Mesendoderm (in vitro differentiated cells): ENCODE measurements at regions not wholly inside any gene's neighbourhood (a gene's known extent, or its start where the extent isn't known, plus 50 kb on each side); places are given as distances from the start of the nearest gene placed in this dataset.

Experiments used
- DNase-seq: peaks from one replicate; pipeline ENCODE4 v3.0.0; 2013
- H2AK5ac ChIP-seq: 2 replicates; pipeline ENCODE4 v1.6.1; 2013; ENCODE audit warnings: low read length, inconsistent platforms
- H2BK120ac ChIP-seq: 2 replicates; pipeline ENCODE4 v1.6.1; 2013; ENCODE audit warnings: low read depth, mild to moderate bottlenecking, low read length, moderate library complexity, mixed read lengths
- H2BK15ac ChIP-seq: replicated peaks from 2 replicates; pipeline ENCODE4 v1.6.1; 2013; ENCODE audit warnings: low read depth, mild to moderate bottlenecking, moderate library complexity
- H2BK5ac ChIP-seq: 2 replicates; pipeline ENCODE4 v1.6.1; 2013; ENCODE audit warnings: low read length, inconsistent platforms
- H3K18ac ChIP-seq: 2 replicates; pipeline ENCODE4 v1.6.1; 2013; ENCODE audit warnings: mild to moderate bottlenecking, low read length, mixed read lengths
- H3K23ac ChIP-seq: one replicate; pipeline ENCODE4 v1.6.1; 2013; ENCODE audit warnings: low read length
- H3K27ac ChIP-seq: 2 replicates; pipeline ENCODE4 v1.5.1; 2013; ENCODE audit warnings: low read depth, mild to moderate bottlenecking, inconsistent platforms, low read length, moderate library complexity
- H3K27me3 ChIP-seq: 2 replicates; pipeline ENCODE4 v1.6.1; 2013; ENCODE audit warnings: low read length, control low read depth, mild to moderate bottlenecking, inconsistent platforms; ENCODE audit not compliant: insufficient read depth, poor library complexity
- H3K36me3 ChIP-seq: 2 replicates; pipeline ENCODE4 v1.6.1; 2013; ENCODE audit warnings: low read length, inconsistent platforms; ENCODE audit not compliant: control insufficient read depth, insufficient read depth
- H3K4ac ChIP-seq: one replicate; pipeline ENCODE4 v1.6.1; 2013; ENCODE audit warnings: low read depth, mild to moderate bottlenecking, low read length, moderate library complexity
- H3K4me1 ChIP-seq: 2 replicates; pipeline ENCODE4 v1.6.1; 2013; ENCODE audit warnings: low read depth, low read length, inconsistent platforms; ENCODE audit not compliant: control insufficient read depth
- H3K4me2 ChIP-seq: 2 replicates; pipeline ENCODE4 v1.6.1; 2013; ENCODE audit warnings: low read length
- H3K4me3 ChIP-seq: 2 replicates; pipeline ENCODE4 v1.5.1; 2013; ENCODE audit warnings: mild to moderate bottlenecking, low read length
- H3K56ac ChIP-seq: one replicate; pipeline ENCODE4 v1.6.1; 2013; ENCODE audit warnings: low read length
- H3K79me1 ChIP-seq: 2 replicates; pipeline ENCODE4 v1.6.1; 2013; ENCODE audit warnings: low read length, inconsistent platforms
- H3K79me2 ChIP-seq: 2 replicates; pipeline ENCODE4 v1.6.1; 2013; ENCODE audit warnings: mild to moderate bottlenecking, low read length; ENCODE audit not compliant: control insufficient read depth, insufficient read depth
- H3K9ac ChIP-seq: 2 replicates; pipeline ENCODE4 v1.6.1; 2013; ENCODE audit warnings: low read length, inconsistent platforms
- H4K5ac ChIP-seq: one replicate; pipeline ENCODE4 v1.6.1; 2013; ENCODE audit warnings: low read length
- H4K8ac ChIP-seq: one replicate; pipeline ENCODE4 v1.6.1; 2013; ENCODE audit warnings: low read depth, mild to moderate bottlenecking, control low read depth, low read length, moderate library complexity
- WGBS: extraction: QIAGEN DNeasy Blood & Tissue Kit; methylation state at CpG from one replicate; pipeline ENCODE4 v1.1.7; 2013; ENCODE audit warnings: low lambda C conversion rate, missing lambda C conversion rate; ENCODE audit not compliant: insufficient coverage; ENCODE audit errors: extremely low coverage; 5-methylcytosine and 5-hydroxymethylcytosine counted together

DNA sequence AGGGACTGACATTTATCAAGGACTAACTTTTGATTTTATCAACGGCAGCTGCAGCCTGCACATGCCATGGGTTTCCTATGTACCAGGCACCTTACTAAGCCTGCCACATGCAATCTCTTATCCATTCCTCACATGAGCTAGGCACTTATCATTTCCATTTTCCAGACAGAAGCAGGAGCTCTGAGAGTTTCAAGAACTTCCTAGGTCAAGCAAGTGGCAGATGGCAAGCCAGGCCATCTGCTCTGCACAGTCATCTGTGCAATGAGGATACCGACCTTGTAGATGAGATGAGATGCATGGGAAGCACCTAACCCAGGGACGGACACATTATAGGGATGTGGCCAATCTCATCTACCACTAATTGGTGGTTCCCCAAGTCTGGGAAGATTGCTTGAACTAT is 339.4 kb upstream of the USP24 start:
- Histone ChIP-seq H4K8ac (no peak overlapping the region), H3K27me3 (no peaks in the 10 kb centered on the region), H3K4me3 (no peak overlapping the region), H3K27ac (no peak overlapping the region), H3K23ac (no peak overlapping the region), H2AK5ac (no peak overlapping the region), H2BK15ac (no peak overlapping the region), H3K4me1 (no peaks in the 10 kb centered on the region), H3K4me2 (no peak overlapping the region), H2BK5ac (no peak overlapping the region), H3K9ac (no peak overlapping the region), H3K56ac (no peak overlapping the region), H3K36me3 (no peaks in the 10 kb centered on the region), H3K79me1 (no peaks in the 10 kb centered on the region), H3K18ac (no peak overlapping the region), H3K79me2 (no peaks in the 10 kb centered on the region), H4K5ac (no peak overlapping the region), H3K4ac (no peak overlapping the region), H2BK120ac (no peak overlapping the region)
- WGBS = no CpG with 5 or more reads among the region's 3 CpGs
- no peak for DNase-seq

DNA sequence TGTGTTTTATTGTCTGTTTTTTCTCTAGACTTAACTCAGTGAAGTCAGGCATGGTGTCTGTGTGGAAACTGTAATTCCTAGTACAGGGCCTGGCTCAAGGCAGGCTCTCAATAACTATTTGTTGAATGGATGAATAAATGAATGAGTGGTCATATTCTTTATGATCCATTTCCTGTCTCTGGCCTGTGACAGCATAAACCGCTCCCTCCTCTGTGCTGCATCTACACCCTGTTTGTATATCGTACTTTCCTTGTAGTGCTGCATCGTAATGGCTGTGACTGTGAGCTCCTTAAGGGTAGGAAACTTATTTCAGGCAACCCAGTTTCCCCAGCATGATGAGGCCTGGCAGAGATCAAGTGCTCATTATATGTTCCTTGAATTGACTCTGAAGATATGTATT is 337.5 kb upstream of the USP24 start:
- Histone ChIP-seq H3K18ac (no peak overlapping the region), H3K79me1 (no peaks in the 10 kb centered on the region), H3K4me3 (no peak overlapping the region), H3K23ac (no peak overlapping the region), H2BK5ac (no peak overlapping the region), H4K8ac (no peak overlapping the region), H3K4me2 (no peak overlapping the region), H3K4ac (no peak overlapping the region), H3K27me3 (no peaks in the 10 kb centered on the region), H3K56ac (no peak overlapping the region), H3K27ac (no peak overlapping the region), H3K36me3 (no peaks in the 10 kb centered on the region), H3K4me1 (no peaks in the 10 kb centered on the region), H2AK5ac (no peak overlapping the region), H4K5ac (no peak overlapping the region), H2BK15ac (no peak overlapping the region), H3K79me2 (no peaks in the 10 kb centered on the region), H3K9ac (no peak overlapping the region), H2BK120ac (no peak overlapping the region)
- no CpG with 5 or more reads among the region's 3 CpGs for WGBS
- no peak for DNase-seq

DNA sequence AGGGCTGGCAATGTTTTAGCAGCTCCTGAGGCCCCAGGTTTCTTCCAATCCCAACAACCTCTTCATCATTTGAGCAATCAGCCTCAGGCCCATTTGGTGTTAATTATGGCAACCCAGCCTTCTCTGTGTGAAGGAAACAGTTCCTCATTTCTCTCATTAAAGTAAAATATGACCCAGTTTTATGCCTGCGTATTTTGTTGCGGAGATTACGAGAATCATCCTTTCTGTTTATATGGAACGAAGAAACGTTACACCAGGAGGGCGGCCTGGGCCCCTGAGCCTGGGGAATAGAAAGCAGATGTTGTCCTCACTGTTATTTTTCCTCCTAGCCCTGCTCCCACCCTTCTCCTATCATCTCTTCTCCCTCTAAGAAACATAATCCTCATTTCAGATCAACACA is 332.2 kb upstream of the USP24 start:
- no peak for DNase-seq
- Histone ChIP-seq H3K79me1 (no peaks in the 10 kb centered on the region), H3K27me3 (no peaks in the 10 kb centered on the region), H3K4me3 (no peak overlapping the region), H4K8ac (no peak overlapping the region), H3K56ac (no peak overlapping the region), H3K18ac (no peak overlapping the region), H3K9ac (no peak overlapping the region), H3K23ac (no peak overlapping the region), H3K4me1 (no peaks in the 10 kb centered on the region), H3K79me2 (no peaks in the 10 kb centered on the region), H2AK5ac (no peak overlapping the region), H3K36me3 (no peaks in the 10 kb centered on the region), H3K4me2 (no peak overlapping the region), H2BK120ac (no peak overlapping the region), H2BK5ac (no peak overlapping the region), H3K4ac (no peak overlapping the region), H2BK15ac (no peak overlapping the region), H4K5ac (no peak overlapping the region), H3K27ac (no peak overlapping the region)
- no CpG with 5 or more reads among the region's 6 CpGs for WGBS

DNA sequence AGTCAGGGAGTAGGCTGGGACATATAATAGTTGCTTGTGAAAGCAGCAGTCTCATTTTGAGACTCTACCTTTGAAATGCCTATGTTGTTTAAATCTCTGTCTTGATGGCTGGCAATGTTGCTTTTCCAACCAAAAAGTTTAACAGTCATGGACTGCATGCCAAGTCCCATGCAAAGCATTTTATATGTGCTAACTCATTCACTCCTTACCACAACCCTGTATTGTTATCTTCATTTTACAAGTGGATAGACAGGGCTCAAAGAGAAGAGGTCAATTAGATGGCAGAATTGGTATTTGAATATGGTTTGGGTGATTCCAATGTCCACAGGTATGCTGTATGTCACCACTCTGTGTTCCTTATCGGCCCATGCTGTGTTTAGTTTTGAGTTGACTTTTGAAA is 331.4 kb upstream of the USP24 start:
- Histone ChIP-seq H3K79me2 (no peaks in the 10 kb centered on the region), H4K8ac (no peak overlapping the region), H2BK120ac (no peak overlapping the region), H3K4ac (no peak overlapping the region), H3K9ac (no peak overlapping the region), H3K56ac (no peak overlapping the region), H3K18ac (no peak overlapping the region), H3K27me3 (no peaks in the 10 kb centered on the region), H2BK5ac (no peak overlapping the region), H4K5ac (no peak overlapping the region), H3K4me1 (no peaks in the 10 kb centered on the region), H3K27ac (no peak overlapping the region), H2BK15ac (no peak overlapping the region), H3K4me3 (no peak overlapping the region), H2AK5ac (no peak overlapping the region), H3K79me1 (no peaks in the 10 kb centered on the region), H3K23ac (no peak overlapping the region), H3K36me3 (no peaks in the 10 kb centered on the region), H3K4me2 (no peak overlapping the region)
- no peak for DNase-seq
- no CpG with 5 or more reads among the region's 1 CpG for WGBS

DNA sequence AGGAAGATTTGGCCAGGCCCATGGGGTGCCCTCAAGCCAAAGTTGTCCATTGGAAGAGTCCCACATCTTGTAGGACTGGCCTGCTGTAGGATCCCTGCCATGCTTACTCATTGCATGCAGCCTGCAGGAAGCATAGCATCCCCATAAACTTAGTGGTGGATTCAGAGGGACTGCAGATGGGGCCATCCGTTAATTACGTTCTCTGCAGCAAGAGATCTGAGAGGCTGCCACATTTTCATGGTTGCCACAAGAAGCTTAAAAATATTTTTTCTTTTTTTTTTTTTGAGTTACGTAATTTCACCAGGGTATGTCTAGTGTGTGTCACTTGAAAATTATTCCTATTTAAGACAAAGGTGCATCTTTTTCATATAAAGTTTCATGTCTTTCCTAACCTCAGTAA is 329.7 kb upstream of the USP24 start:
- Histone ChIP-seq H3K56ac (no peak overlapping the region), H3K36me3 (no peaks in the 10 kb centered on the region), H3K4me3 (no peak overlapping the region), H2BK15ac (no peak overlapping the region), H3K4me2 (no peak overlapping the region), H3K4ac (no peak overlapping the region), H2BK120ac (no peak overlapping the region), H3K23ac (no peak overlapping the region), H3K4me1 (no peaks in the 10 kb centered on the region), H2BK5ac (no peak overlapping the region), H3K79me2 (no peaks in the 10 kb centered on the region), H4K5ac (no peak overlapping the region), H3K27me3 (no peaks in the 10 kb centered on the region), H4K8ac (no peak overlapping the region), H2AK5ac (no peak overlapping the region), H3K27ac (no peak overlapping the region), H3K18ac (no peak overlapping the region), H3K79me1 (no peaks in the 10 kb centered on the region), H3K9ac (no peak overlapping the region)
- no CpG with 5 or more reads among the region's 3 CpGs for WGBS
- no peak for DNase-seq

DNA sequence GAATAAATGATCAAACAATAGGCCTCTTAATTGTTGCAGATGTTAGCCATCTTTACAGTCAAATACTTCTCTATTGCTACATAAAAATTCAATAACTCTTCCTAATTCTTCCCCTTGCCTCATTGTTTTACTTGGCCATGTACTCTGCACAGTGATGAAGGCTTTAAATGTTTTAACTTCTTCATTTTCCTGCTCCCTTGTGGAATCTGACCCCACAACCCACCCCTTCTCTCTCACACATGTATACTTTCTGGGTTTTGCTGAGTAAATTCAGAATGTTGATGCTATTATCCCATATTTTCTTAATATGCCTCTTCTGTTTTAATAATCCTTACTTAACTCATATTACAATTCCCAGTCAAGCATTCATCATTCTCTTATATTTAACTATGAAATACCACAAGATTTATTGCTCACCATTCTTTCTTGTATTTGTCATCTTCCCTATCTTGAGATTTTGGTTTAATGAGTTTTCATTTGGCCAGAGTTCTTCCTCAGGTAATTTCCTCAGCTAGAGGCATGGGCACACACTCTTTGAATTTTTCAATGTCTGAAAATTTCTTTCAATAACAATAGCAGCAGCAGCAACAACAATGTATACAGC is 327.8 kb upstream of the USP24 start:
- H2BK120ac ChIP-seq = no peak overlapping the region
- H3K56ac ChIP-seq = no peak overlapping the region
- H3K27me3 ChIP-seq = no peaks in the 10 kb centered on the region
- H2AK5ac ChIP-seq = no peak overlapping the region
- no peak overlapping the region for H3K4me2 ChIP-seq
- no peaks in the 10 kb centered on the region for H3K79me1 ChIP-seq
- H2BK5ac ChIP-seq = no peak overlapping the region
- H3K79me2 ChIP-seq = no peaks in the 10 kb centered on the region
- no peak overlapping the region for H3K18ac ChIP-seq
- DNase-seq = no peak
- H4K8ac ChIP-seq = no peak overlapping the region
- no peak overlapping the region for H2BK15ac ChIP-seq
- no peaks in the 10 kb centered on the region for H3K36me3 ChIP-seq
- no peak overlapping the region for H3K23ac ChIP-seq
- no peak overlapping the region for H3K4ac ChIP-seq
- H3K9ac ChIP-seq = no peak overlapping the region
- H3K4me3 ChIP-seq = no peak overlapping the region
- no peaks in the 10 kb centered on the region for H3K4me1 ChIP-seq
- no peak overlapping the region for H4K5ac ChIP-seq
- no peak overlapping the region for H3K27ac ChIP-seq
